Mesothelial cell of epicardium (in vitro differentiated cells): ENCODE measurements at regions not wholly inside any gene's neighbourhood (a gene's known extent, or its start where the extent isn't known, plus 50 kb on each side); places are given as distances from the start of the nearest gene placed in this dataset.

ENCODE experiments used
- DNase-seq, 2 experiments: peaks; one replicate each; pipeline ENCODE4 v3.0.0; 2021; ENCODE audit warnings: low spot score in 2 of 2; ENCODE audit not compliant: unreplicated experiment in 2 of 2
- H3K27ac Mint-ChIP-seq: 2 replicates; pipeline ENCODE4 v1.8.0; 2021; ENCODE audit warnings: mixed read lengths
- H3K27me3 Mint-ChIP-seq: 2 replicates; pipeline ENCODE4 v1.8.0; 2021; ENCODE audit warnings: low read depth, mixed read lengths
- H3K36me3 Mint-ChIP-seq: 2 replicates; pipeline ENCODE4 v1.8.0; 2021; ENCODE audit warnings: mixed read lengths
- H3K4me1 Mint-ChIP-seq: 2 replicates; pipeline ENCODE4 v1.8.0; 2021; ENCODE audit warnings: mixed read lengths
- H3K4me3 Mint-ChIP-seq: 2 replicates; pipeline ENCODE4 v1.8.0; 2021; ENCODE audit warnings: mild to moderate bottlenecking, moderate library complexity, mixed read lengths
- H3K9me3 Mint-ChIP-seq: 2 replicates; pipeline ENCODE4 v1.8.0; 2021; ENCODE audit warnings: mixed read lengths
- TF ChIP-seq, protein P1 (sequence below): fragments of 200-600 bp; sonication (generic); IDR thresholded peaks from one replicate; pipeline ENCODE4 v1.5.0; 2021; ENCODE audit warnings: antibody characterized with exemption; ENCODE audit not compliant: unreplicated experiment

DNA sequence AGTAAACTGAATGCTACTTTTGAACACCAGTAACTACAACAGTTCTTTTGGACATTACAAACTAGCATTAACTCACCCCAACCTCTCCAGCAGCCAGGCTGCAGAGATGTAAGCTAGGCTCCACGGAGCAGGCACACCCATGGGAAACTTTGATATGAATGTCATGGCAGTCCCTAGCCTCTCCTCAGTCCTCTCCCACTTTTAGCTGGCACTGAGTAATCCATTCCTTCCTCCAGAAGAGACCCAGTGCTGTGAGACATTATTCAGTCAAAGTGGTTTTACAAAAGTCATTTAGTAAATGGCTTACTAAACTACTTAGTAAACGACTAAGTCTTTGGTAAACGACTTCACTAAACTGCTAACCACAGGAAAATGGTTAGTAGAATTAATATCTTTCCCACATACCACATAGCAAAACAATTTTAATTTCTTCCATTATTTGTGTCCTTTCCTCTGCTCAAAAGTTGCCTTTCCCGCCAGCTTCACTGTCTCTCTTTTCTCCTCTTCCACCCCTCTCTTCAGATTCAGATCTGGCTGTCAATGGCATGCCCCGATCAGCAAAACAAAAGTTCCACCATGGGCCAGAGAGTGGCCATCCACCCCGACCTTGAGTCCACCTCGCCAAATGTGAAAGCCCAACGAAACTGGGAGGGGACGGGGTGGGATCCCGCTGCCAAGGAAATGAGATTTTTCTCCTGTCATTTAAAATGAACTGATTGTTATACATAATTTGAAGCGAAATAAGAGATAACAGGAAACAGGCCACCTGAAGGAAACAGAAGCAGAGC is 67.5 kb upstream of the TJP1 start:
- no peak for DNase-seq
- peaks cover 13% of the 10 kb centered on the region for H3K9me3 Mint-ChIP-seq
- H3K4me1 Mint-ChIP-seq, result peaks cover 35% of the 10 kb centered on the region
- H3K27ac Mint-ChIP-seq, result peak overlapping the region; percentile 41
- H3K4me3 Mint-ChIP-seq, result no peak overlapping the region
- TF ChIP-seq, protein P1, sequence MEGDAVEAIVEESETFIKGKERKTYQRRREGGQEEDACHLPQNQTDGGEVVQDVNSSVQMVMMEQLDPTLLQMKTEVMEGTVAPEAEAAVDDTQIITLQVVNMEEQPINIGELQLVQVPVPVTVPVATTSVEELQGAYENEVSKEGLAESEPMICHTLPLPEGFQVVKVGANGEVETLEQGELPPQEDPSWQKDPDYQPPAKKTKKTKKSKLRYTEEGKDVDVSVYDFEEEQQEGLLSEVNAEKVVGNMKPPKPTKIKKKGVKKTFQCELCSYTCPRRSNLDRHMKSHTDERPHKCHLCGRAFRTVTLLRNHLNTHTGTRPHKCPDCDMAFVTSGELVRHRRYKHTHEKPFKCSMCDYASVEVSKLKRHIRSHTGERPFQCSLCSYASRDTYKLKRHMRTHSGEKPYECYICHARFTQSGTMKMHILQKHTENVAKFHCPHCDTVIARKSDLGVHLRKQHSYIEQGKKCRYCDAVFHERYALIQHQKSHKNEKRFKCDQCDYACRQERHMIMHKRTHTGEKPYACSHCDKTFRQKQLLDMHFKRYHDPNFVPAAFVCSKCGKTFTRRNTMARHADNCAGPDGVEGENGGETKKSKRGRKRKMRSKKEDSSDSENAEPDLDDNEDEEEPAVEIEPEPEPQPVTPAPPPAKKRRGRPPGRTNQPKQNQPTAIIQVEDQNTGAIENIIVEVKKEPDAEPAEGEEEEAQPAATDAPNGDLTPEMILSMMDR, result no peak
- H3K27me3 Mint-ChIP-seq, result no peaks in the 10 kb centered on the region
- H3K36me3 Mint-ChIP-seq, result no peaks in the 10 kb centered on the region

DNA sequence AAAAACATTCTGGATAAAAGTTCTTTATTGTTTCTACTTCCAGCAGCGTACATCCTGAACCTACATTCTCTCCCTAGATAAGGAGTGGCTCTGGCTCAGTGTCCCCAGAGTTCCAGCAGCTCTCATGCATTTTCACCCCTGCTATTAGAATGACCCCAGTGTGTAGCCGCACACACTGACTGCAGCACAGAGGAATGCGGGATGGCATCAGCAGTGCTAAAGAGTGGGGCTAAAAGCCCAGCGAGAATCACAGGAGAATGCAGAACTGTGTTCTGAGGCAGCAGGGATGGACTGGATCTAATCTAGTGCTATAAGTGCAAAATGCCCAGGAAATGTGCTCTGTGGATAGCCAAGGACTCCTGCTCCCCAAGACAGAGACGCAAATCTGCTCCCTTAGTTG is 66.4 kb upstream of the TJP1 start:
- Mint-ChIP-seq H3K27me3 (no peaks in the 10 kb centered on the region), H3K27ac (peak overlapping the region; percentile 89), H3K36me3 (no peaks in the 10 kb centered on the region), H3K9me3 (peaks cover 13% of the 10 kb centered on the region), H3K4me3 (no peak overlapping the region), H3K4me1 (peaks cover 35% of the 10 kb centered on the region)
- TF ChIP-seq, protein P1, result no peak
- no peak for DNase-seq

DNA sequence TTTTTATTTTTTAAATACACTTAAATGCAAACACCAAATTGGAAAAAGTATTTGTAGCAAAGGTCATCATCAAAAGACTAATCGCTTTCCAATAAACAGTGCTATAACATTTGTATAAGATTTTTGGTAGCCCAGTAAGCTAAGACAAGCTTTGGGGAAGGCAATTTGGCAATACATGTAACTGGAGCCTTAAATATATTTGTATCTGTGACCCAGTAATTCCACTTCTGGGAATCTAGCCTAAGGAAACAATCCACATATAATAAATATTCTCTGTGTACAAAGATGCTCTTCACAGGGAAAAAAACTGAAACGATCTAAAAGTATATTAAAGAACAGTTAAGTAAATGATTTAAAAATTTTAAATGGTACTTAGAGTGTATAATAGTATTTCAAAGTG is 65.5 kb upstream of the TJP1 start:
- Mint-ChIP-seq H3K36me3 (no peaks in the 10 kb centered on the region), H3K4me3 (no peak overlapping the region), H3K27ac (no peak overlapping the region)

DNA sequence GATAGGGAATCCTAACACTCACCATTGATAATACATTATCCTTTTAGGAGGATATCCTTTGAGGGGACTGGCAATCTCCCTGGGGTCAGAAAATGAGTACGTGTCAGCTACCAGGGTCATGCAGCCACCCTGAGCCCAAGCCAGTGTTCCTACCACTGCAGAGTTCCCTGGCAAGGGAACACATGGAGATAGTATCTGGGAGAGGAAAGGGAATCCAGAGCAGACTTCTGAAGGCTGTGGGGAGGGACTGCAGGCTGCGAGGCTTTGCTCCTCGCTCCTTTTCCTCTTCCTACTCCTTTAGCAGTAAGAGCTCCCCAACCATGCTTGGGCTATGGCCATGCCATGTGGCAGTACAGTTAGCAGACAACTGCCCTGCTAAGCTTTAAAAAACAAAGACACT is 62.9 kb upstream of the TJP1 start:
- DNase-seq, result no peak
- Mint-ChIP-seq H3K36me3 (no peaks in the 10 kb centered on the region), H3K27me3 (no peaks in the 10 kb centered on the region), H3K4me3 (no peak overlapping the region), H3K27ac (peak overlapping the region; percentile 52), H3K4me1 (peaks cover 40% of the 10 kb centered on the region), H3K9me3 (no peaks in the 10 kb centered on the region)
- TF ChIP-seq, protein P1, result no peak

More for the DNA sequence above, 65.5 kb upstream of the TJP1 start:
- TF ChIP-seq, protein P1, result no peak
- Mint-ChIP-seq H3K27me3 (no peaks in the 10 kb centered on the region), H3K9me3 (peaks cover 8% of the 10 kb centered on the region), H3K4me1 (peaks cover 43% of the 10 kb centered on the region)
- DNase-seq, result no peak

DNA sequence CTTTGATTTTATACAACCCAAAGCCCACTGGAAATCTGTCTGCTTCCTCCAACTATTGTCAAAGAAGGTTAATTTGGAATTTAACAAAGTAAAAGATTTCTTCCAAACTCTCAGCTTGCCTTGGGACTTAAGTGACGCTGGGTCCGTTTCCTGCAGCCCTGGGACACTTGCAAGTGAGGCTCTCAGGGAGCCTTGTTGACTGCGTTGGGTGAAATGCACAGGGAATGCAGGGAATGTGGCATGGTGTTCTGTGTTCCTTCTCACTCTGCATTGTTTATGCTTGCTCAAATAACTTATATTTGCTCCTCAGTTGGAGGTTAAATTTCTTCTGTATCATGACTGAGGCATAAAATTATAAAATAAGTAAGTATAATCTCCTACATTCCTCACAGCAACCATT is 60.9 kb upstream of the TJP1 start:
- no peaks in the 10 kb centered on the region for H3K9me3 Mint-ChIP-seq
- TF ChIP-seq, protein P1, result no peak
- no peaks in the 10 kb centered on the region for H3K27me3 Mint-ChIP-seq
- no peak for DNase-seq
- no peaks in the 10 kb centered on the region for H3K36me3 Mint-ChIP-seq
- H3K4me3 Mint-ChIP-seq, result no peak overlapping the region
- peak overlapping the region; percentile 62 for H3K27ac Mint-ChIP-seq
- H3K4me1 Mint-ChIP-seq, result peaks cover 23% of the 10 kb centered on the region
